ENCODE measurements at regions not wholly inside any gene's neighbourhood (a gene's known extent, or its start where the extent isn't known, plus 50 kb on each side); places are given as distances from the start of the nearest gene placed in this dataset.

DNA sequence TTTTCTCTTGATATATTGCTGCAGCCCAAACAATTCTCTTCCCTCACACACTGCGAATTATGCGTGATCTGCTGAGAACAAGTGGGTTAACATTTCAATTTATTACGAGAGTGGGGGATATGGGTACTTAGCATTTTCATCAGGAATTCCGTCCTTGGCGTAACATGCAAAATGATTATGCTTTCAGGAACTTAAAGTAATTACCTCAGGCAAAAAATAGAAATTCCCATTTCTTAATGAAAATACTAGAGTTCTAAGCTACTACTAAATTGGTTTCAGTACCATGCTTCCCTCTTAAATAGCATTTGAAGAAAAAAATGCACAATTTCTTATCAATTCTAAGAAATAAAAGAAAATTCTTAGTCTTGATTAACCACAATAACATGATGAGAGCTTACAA lies 213.5 kb downstream of the GPAM start:
- TF ChIP-seq POLR2A (IDR thresholded peaks at IDR 0.05), result no peak
- TF ChIP-seq, protein P1, sequence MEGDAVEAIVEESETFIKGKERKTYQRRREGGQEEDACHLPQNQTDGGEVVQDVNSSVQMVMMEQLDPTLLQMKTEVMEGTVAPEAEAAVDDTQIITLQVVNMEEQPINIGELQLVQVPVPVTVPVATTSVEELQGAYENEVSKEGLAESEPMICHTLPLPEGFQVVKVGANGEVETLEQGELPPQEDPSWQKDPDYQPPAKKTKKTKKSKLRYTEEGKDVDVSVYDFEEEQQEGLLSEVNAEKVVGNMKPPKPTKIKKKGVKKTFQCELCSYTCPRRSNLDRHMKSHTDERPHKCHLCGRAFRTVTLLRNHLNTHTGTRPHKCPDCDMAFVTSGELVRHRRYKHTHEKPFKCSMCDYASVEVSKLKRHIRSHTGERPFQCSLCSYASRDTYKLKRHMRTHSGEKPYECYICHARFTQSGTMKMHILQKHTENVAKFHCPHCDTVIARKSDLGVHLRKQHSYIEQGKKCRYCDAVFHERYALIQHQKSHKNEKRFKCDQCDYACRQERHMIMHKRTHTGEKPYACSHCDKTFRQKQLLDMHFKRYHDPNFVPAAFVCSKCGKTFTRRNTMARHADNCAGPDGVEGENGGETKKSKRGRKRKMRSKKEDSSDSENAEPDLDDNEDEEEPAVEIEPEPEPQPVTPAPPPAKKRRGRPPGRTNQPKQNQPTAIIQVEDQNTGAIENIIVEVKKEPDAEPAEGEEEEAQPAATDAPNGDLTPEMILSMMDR (IDR thresholded peaks at IDR 0.05), result no peak
